WERI-Rb-1 (cell line): ENCODE measurements at regions not wholly inside any gene's neighbourhood (a gene's known extent, or its start where the extent isn't known, plus 50 kb on each side); places are given as distances from the start of the nearest gene placed in this dataset.

ENCODE experiments used
- DNase-seq: peaks from one replicate; pipeline ENCODE4 v3.0.0-alpha.2; 2020
- H3K27ac ChIP-seq: fragments of 250-450 bp; sonication (Bioruptor Pico); 2 replicates; pipeline ENCODE4 v1.5.1; 2020; ENCODE audit warnings: mild to moderate bottlenecking, moderate library complexity
- H3K27me3 ChIP-seq: fragments of 250-450 bp; sonication (Bioruptor Pico); 2 replicates; pipeline ENCODE4 v1.5.1; 2021; ENCODE audit warnings: mild to moderate bottlenecking, low read depth, moderate library complexity; ENCODE audit not compliant: insufficient read depth, severe bottlenecking
- H3K36me3 ChIP-seq: fragments of 250-450 bp; sonication (Bioruptor Pico); 2 replicates; pipeline ENCODE4 v1.5.1; 2020; ENCODE audit warnings: mild to moderate bottlenecking, moderate library complexity
- H3K4me3 ChIP-seq: 2 replicates; pipeline ENCODE4 v1.5.1; 2011; ENCODE audit warnings: low read depth, mild to moderate bottlenecking, control low read depth, low read length
- H3K9me3 ChIP-seq: fragments of 250-450 bp; sonication (Bioruptor Pico); 2 replicates; pipeline ENCODE4 v1.5.1; 2021; ENCODE audit warnings: mild to moderate bottlenecking, moderate library complexity; ENCODE audit not compliant: severe bottlenecking
- TF ChIP-seq, protein P1 (sequence below): IDR thresholded peaks from 2 replicates; pipeline ENCODE4 v1.5.1; 2011; ENCODE audit warnings: low read depth, mild to moderate bottlenecking, control low read depth, inconsistent platforms, low read length

- no peaks in the 10 kb centered on the region for H3K27me3 ChIP-seq
- peak; percentile 46 for DNase-seq
- no peak overlapping the region for H3K27ac ChIP-seq
- TF ChIP-seq, protein P1, sequence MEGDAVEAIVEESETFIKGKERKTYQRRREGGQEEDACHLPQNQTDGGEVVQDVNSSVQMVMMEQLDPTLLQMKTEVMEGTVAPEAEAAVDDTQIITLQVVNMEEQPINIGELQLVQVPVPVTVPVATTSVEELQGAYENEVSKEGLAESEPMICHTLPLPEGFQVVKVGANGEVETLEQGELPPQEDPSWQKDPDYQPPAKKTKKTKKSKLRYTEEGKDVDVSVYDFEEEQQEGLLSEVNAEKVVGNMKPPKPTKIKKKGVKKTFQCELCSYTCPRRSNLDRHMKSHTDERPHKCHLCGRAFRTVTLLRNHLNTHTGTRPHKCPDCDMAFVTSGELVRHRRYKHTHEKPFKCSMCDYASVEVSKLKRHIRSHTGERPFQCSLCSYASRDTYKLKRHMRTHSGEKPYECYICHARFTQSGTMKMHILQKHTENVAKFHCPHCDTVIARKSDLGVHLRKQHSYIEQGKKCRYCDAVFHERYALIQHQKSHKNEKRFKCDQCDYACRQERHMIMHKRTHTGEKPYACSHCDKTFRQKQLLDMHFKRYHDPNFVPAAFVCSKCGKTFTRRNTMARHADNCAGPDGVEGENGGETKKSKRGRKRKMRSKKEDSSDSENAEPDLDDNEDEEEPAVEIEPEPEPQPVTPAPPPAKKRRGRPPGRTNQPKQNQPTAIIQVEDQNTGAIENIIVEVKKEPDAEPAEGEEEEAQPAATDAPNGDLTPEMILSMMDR = no peak
- peaks cover 4% of the 10 kb centered on the region for H3K9me3 ChIP-seq
- no peaks in the 10 kb centered on the region for H3K36me3 ChIP-seq
- H3K4me3 ChIP-seq = no peak overlapping the region
Measured at GRCh38 chr11:70744396-70745185, 346.3 kb downstream of the CTTN start.

DNA sequence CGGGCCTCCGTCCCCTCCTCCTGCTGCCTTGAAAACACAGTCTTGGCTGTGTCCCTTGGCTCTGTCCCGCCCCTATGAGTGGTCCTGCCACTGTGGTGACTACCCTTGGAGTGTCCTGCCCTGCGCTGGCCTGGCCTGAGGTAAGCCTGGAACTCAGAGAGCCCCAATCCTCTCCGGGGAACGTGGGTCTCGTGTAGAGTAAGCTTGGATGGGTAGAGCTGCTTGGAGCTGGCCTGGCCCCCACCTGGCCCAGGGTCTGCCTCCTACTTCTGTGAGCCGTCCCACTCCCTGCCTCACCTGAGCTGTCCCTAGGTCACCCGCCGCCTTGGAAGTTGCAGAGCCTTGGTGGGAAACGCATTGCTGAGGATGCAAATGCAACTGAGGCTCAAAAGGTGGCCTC, 347.1 kb downstream of the CTTN start:
- TF ChIP-seq, protein P1 = no peak
- no peak overlapping the region for H3K4me3 ChIP-seq
- no peak for DNase-seq

DNA sequence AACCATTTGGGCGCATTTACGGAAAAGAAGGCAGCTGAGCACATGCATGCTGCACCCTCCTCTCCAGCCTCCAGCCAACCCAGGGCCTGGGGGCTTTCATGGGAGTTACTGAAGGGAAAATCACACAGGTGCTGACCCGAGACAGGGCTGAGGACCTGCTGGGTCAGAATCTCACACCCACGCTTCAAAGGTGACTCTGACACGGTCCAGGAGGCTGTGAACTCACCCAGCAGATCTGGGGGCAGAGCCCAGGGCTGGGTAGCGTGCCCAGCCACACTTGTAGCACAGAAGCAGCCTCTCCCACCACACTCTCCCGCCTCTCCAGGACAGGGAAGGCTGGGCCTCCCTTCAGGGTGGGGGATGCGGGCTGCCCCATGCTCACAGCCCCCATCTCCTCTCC, 347.6 kb downstream of the CTTN start:
- H3K9me3 ChIP-seq = peaks cover 12% of the 10 kb centered on the region
- no peak for DNase-seq
- H3K27ac ChIP-seq = no peak overlapping the region
- H3K27me3 ChIP-seq = no peaks in the 10 kb centered on the region
- no peaks in the 10 kb centered on the region for H3K36me3 ChIP-seq
- H3K4me3 ChIP-seq = no peak overlapping the region
- TF ChIP-seq, protein P1 = no peak

More for the DNA sequence above, 347.1 kb downstream of the CTTN start:
- peaks cover 7% of the 10 kb centered on the region for H3K9me3 ChIP-seq
- H3K36me3 ChIP-seq = no peaks in the 10 kb centered on the region
- H3K27me3 ChIP-seq = no peaks in the 10 kb centered on the region
- no peak overlapping the region for H3K27ac ChIP-seq

GRCh38 chr11:70746351-70746750, 348.0 kb downstream of the CTTN start:
- no peak overlapping the region for H3K27ac ChIP-seq
- no peaks in the 10 kb centered on the region for H3K36me3 ChIP-seq
- no peaks in the 10 kb centered on the region for H3K27me3 ChIP-seq
- no peak overlapping the region for H3K4me3 ChIP-seq
- no peak for DNase-seq
- H3K9me3 ChIP-seq = peaks cover 16% of the 10 kb centered on the region
- TF ChIP-seq, protein P1 = no peak

- DNase-seq = no peak
- H3K27ac ChIP-seq = no peak overlapping the region
- no peaks in the 10 kb centered on the region for H3K27me3 ChIP-seq
- TF ChIP-seq, protein P1 = no peak
- H3K4me3 ChIP-seq = no peak overlapping the region
- H3K36me3 ChIP-seq = no peaks in the 10 kb centered on the region
- peaks cover 20% of the 10 kb centered on the region for H3K9me3 ChIP-seq
Measured at GRCh38 chr11:70747285-70747684, 349.0 kb downstream of the CTTN start.

DNA sequence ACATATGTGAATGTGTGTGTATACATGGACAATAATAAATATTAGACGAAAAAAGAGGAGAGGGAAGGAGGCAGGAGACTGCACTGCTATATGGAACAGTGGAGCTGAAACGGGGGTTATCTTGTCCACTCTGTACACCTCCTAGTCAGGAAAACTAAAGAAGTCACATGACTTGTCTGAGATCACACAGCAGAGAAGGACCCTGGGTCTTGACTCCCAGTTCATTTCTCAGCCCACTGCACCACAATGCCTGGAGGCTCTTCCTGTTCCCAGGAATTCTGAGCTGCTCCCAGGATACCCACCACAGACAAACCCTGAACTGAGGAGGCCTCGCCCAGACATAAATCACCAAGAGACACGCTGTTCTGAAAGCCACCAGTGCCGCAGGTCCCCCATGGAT, 349.6 kb downstream of the CTTN start:
- Histone ChIP-seq H3K27me3 (no peaks in the 10 kb centered on the region), H3K36me3 (no peaks in the 10 kb centered on the region), H3K27ac (no peak overlapping the region), H3K9me3 (peaks cover 20% of the 10 kb centered on the region), H3K4me3 (no peak overlapping the region)
- TF ChIP-seq, protein P1 = no peak
- DNase-seq = no peak
